GM12891 (cell line): ENCODE measurements at regions not wholly inside any gene's neighbourhood (a gene's known extent, or its start where the extent isn't known, plus 50 kb on each side); places are given as distances from the start of the nearest gene placed in this dataset.

Experiments used
- DNase-seq: peaks from one replicate; pipeline ENCODE4 v3.0.0; 2011; ENCODE audit warnings: low spot score; ENCODE audit not compliant: insufficient read length
- FAIRE-seq: peaks from 2 replicates; lab custom pipeline; 2011; peaks lifted over from hg19 to GRCh38; lab: Jason Lieb, UNC
- PAX5 ChIP-seq: IDR thresholded peaks from 2 replicates; pipeline ENCODE4 v1.6.1; 2011; ENCODE audit warnings: low read length, moderate library complexity, mild to moderate bottlenecking; ENCODE audit not compliant: insufficient read depth, severe bottlenecking
- POLR2A ChIP-seq: IDR thresholded peaks from 2 replicates; pipeline ENCODE4 v1.6.1; 2011; ENCODE audit warnings: low read depth, low read length, control low read depth
- POLR2AphosphoS5 ChIP-seq: IDR thresholded peaks from 2 replicates; pipeline ENCODE4 v1.6.1; 2011; ENCODE audit warnings: low read depth, low read length, control low read depth
- POU2F2 ChIP-seq: IDR thresholded peaks from 2 replicates; pipeline ENCODE4 v1.6.1; 2011; ENCODE audit warnings: low read depth, mild to moderate bottlenecking, control low read depth, low read length, moderate library complexity
- SPI1 ChIP-seq: IDR thresholded peaks from 2 replicates; pipeline ENCODE4 v1.6.1; 2011; ENCODE audit warnings: low read depth, low read length, control low read depth
- TAF1 ChIP-seq: IDR thresholded peaks from 2 replicates; pipeline ENCODE4 v1.6.1; 2011; ENCODE audit warnings: low read depth, low read length, control low read depth

DNA sequence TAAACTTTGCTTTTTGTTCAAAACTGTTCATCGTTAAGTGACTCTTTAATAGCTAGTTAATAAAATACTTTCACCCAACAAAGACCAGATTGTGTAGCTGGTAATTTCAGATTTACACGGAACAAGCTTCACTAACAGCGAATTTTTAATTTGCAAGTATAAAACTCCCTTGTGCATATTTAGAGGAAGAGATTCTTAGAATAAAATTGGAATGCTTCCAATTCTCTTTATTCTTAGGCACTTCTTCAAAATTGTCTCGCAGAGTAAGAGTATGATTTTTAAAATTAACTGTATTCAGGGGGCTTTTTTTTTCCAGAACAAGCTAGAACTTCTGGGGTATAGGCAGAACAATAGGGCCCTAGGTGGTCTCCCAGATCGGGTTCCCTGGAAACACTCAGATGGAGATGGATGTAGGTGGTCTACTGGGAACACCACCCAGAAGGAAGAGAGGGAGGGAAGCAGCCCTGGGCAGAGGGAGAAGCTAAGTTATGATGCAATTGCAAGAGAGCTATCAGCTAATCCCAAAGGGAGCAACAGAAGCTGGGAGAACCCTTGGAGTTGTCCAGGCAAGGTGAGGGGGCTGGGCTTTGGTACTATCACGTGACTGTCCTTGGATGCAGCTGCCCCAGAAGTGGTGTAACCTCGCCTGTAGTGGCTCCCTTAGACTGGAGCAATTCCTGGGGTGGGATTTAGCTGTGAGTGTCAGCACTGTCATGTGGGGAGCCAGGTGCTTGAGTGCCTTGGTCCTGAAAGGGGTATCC lies 151.7 kb upstream of the ASB18 start:
- no peak for FAIRE-seq
- DNase-seq = no peak
- TF ChIP-seq POU2F2 (no peak), SPI1 (no peak), TAF1 (no peak), POLR2A (no peak), PAX5 (no peak), POLR2AphosphoS5 (no peak)

DNA sequence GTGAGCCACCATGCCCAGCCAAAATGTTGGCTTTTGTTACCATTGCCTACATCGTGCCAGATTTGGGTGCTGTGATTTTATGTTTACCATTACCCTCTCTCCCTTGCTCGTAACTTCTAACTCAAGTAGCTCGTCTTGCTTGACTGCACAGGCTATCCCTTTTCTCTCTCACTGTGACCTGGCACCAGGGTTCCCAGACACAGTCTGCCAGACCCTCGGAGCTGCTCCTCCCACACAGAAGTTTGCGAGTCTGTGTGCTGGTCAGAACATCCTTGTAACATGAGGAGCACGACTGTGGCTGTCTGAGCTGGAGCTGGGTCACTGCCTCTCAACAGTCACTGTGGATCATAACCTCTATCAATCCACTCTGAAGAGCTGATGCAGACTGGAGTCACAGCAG lies 152.5 kb upstream of the ACKR3 start:
- no peak for DNase-seq
- FAIRE-seq = no peak
- TF ChIP-seq SPI1 = no peak
- no peak for TF ChIP-seq POLR2AphosphoS5
- TF ChIP-seq POLR2A = no peak
- TF ChIP-seq PAX5 = no peak
- no peak for TF ChIP-seq POU2F2
- TF ChIP-seq TAF1 = no peak

DNA sequence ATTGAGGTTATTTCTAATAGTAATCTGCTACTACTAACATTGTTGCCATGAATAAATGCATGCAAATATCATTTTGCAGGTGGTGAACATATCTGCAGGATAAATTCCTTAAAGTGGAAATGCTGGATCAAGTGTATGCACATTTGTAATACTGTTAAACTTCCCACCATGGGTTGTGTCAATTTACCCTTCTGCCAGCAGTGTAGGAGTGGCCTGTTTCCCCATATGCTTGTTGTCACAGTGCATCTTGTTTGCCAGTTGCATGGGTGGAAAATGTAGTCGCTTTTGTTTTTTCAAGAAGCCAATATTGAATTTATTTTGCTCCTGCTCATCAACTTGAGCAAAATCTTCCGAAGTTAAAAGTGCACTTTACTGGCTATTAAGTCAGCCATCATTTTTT lies 139.0 kb upstream of the ACKR3 start:
- TF ChIP-seq POU2F2 (no peak), TAF1 (no peak), POLR2A (no peak), SPI1 (no peak), PAX5 (no peak), POLR2AphosphoS5 (no peak)
- FAIRE-seq = no peak
- DNase-seq = no peak

DNA sequence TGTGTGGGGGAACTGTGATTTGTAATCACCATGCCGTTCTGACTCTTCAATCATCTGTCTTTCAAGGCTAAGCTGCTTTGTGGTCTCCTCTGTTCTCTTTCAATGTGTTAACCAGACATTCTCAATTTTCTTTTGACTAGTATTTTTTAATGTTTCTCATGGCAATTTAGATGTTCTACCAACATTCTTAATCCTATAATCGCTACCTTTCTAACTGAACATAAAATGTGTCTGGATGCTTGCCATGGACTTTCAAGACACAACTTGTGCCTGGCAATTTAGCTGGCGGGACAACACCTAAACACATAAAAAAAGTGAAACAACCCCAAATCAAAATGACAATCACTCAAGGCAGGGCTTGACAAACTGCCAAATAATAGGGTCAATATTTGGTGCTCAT lies 135.0 kb upstream of the ACKR3 start:
- no peak for TF ChIP-seq POU2F2
- no peak for TF ChIP-seq PAX5
- TF ChIP-seq POLR2A = no peak
- TF ChIP-seq SPI1 = no peak

DNA sequence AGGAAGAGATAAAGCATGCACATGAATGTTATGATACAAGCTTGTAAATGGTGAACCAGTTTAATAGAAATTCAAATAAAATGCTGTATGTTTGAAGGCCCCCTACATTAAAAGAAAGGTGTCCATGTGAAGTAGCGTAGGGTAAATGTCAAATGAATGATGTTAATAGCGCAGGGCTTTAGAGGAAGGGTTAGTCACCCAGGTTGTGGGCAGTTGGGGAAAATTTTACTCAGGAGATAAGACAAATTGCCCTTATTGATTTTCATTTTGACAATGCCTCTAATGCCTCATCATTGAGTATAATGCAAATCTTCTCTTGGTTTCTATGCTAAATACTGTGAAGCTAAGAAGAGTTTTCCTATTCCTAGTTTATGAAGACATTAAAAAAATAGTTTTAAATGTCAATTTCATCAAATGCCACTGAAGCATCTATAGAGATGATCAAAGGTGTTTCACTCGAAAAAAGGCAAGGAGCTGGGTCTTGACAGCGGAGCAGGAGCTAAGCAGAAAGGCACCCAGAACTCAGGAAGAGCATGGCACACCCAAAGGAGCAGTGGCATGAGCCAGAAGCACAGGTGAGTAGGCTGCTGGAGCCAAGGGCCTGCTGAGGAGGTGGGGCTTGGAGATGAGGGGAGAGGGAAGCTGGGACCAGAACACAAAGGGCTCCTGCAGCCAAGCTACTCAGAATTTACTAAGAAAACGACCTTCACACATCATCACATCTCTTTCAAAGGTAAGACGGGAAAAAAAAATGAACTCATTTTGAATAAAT lies 129.3 kb upstream of the ACKR3 start:
- TF ChIP-seq TAF1 (no peak), PAX5 (no peak), POLR2A (no peak), POU2F2 (no peak), SPI1 (no peak), POLR2AphosphoS5 (no peak)
- no peak for FAIRE-seq
- DNase-seq = no peak

More for the DNA sequence above, 135.0 kb upstream of the ACKR3 start:
- no peak for DNase-seq
- no peak for FAIRE-seq

DNA sequence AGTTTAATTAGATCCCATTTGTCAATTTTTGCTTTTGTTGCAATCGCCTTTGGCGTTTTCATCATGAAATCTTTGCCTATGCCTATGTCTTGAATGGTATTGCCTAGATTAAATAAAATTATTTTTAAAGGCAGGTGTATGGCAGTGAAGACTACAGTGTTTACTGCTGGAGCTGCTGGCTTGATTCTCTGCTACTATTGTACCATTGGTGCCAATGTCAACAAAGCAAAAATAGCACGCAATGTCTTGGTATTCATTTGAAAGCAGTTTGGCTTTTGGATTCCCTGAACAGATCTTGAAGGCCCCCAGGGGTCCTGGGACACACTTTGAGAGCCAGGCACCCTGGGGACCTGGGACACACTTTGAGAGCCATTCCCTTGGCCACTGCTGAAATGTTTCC lies 125.4 kb upstream of the ACKR3 start:
- TF ChIP-seq POLR2AphosphoS5 (no peak), POLR2A (no peak), SPI1 (no peak), PAX5 (no peak), TAF1 (no peak), POU2F2 (no peak)
- no peak for FAIRE-seq
- DNase-seq = no peak

DNA sequence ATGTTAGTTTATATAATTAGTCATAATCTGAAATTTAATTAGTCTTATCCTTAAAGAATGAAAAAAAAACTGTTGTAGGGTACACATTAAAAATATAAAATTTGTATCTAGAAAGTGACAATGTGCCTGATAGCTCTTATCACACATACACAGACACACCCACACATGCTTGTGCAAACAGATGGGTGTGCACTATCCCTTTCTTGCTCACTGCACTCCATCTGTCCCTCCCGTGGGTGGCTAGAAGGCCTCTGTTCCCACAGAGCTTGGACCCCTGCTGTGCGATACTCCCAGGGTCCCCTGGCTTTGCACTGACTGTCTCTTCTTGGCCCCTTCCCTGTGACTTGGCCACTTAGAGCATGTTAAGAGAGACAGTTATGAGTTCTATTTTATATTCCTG lies 123.9 kb upstream of the ACKR3 start:
- TF ChIP-seq POLR2AphosphoS5 = no peak
- no peak for TF ChIP-seq POU2F2
- TF ChIP-seq POLR2A = no peak
- no peak for TF ChIP-seq SPI1
- no peak for TF ChIP-seq PAX5
- TF ChIP-seq TAF1 = no peak
- DNase-seq (no peak), FAIRE-seq (no peak)

DNA sequence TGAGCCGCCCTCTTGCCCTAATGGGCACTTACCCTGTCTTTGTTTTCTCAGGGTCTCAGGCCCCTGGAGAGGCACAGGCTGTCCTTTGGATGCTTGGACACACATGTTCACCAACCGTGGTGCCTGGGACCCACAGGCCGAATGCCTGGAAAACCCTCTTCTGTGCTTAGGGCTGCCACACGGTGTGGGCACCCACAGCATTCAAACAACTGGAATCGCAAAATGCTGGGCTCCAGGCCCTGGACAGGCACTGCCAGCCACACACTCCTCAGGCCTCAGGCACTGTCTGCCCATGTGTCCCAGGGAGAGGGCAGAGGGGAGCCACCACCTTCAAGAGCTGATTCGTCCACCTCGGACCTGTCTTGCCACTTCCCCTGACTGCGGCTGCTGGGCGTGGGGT lies 123.1 kb upstream of the ACKR3 start:
- FAIRE-seq (no peak), DNase-seq (no peak)
- TF ChIP-seq POLR2AphosphoS5 (no peak), SPI1 (no peak), POU2F2 (no peak), TAF1 (no peak), PAX5 (no peak), POLR2A (no peak)

DNA sequence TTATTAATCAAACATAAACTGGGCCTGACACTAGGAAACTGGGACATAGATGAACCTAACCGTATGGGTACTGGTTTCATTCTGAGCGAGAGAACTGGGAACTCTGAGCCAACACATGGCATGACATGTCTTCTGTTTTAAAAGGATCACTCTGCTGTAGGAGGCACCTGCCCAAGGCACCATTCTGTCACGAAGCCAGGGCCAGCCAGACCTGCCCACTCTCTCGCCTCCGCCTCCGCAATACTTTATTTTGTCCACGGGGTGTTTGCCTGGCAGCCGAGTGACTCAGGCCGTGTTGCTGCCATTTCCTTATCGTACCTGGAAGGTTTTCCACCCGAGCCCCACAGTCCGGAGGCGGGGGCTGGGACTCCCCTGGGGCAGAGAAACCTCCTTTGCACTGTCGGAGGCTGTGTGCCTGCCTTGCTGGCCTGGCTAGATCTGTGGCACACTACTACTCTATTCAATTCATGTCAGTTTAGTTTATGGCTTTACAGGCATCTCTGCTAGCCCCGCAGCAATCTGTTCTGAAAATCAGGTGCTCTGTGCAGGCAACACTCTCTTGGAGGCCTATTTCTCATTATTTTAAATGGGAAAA lies 120.4 kb upstream of the ACKR3 start:
- DNase-seq = no peak
- no peak for FAIRE-seq
- no peak for TF ChIP-seq POLR2AphosphoS5

DNA sequence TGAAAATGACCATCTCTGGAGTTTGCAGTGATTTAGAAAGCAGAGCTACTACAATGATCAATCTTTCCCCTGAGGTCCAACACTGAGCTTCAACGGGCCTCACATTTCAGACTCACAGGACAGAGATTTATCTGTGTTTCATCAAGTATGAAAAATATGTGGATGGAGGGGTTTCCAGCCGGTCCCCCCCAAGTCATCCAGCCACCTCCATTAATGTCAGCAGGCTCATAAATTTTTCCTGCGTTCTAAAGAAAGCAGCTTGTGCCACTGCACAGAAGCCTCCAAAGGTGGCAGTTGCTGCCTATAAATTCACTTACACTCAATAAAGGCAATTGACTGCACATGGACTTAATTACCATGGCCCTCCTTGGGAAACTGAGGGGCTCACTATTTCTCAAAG lies 117.4 kb upstream of the ACKR3 start:
- no peak for DNase-seq
- TF ChIP-seq SPI1 = no peak
- no peak for TF ChIP-seq POU2F2
- no peak for TF ChIP-seq POLR2A
- TF ChIP-seq TAF1 = no peak
- no peak for TF ChIP-seq PAX5
- FAIRE-seq = no peak
